PFSK-1 (cell line): ENCODE measurements at regions not wholly inside any gene's neighbourhood (a gene's known extent, or its start where the extent isn't known, plus 50 kb on each side); places are given as distances from the start of the nearest gene placed in this dataset.

ENCODE experiments used
- POLR2AphosphoS5 ChIP-seq: IDR thresholded peaks from 2 replicates; pipeline ENCODE4 v1.6.1; 2012; ENCODE audit warnings: low read depth, mild to moderate bottlenecking, control low read depth, low read length, moderate library complexity
- REST ChIP-seq, 2 experiments: IDR thresholded peaks; 2 replicates each; pipeline versions ENCODE4 v1.6.1 to v1.8.0; 2011 to 2012; ENCODE audit warnings: low read depth in 2 of 2, low read length in 2 of 2, control low read depth in 1 of 2, inconsistent platforms in 1 of 2, mild to moderate bottlenecking in 1 of 2, moderate library complexity in 1 of 2; ENCODE audit not compliant: insufficient read depth in 1 of 2
- TAF1 ChIP-seq: IDR thresholded peaks from 2 replicates; pipeline ENCODE4 v1.6.1; 2012; ENCODE audit warnings: low read length, control low read depth, borderline replicate concordance; ENCODE audit not compliant: insufficient read depth

- TF ChIP-seq POLR2AphosphoS5: no peak
- TF ChIP-seq TAF1: no peak
- no peak for TF ChIP-seq REST (IDR thresholded peaks at IDR 0.05; ENCODE audit: insufficient read depth in 1 of 2, low read depth in 2 of 2, low read length in 2 of 2)
These were observed 126.3 kb upstream of the DYRK2 start for GRCh38 chr12:67522222-67522621.
